HG03064 (cell line): ENCODE measurements at regions not wholly inside any gene's neighbourhood (a gene's known extent, or its start where the extent isn't known, plus 50 kb on each side); places are given as distances from the start of the nearest gene placed in this dataset.
"Not testable (repeated sequence)": the region's sequence is repeated elsewhere in the genome, so short reads cannot be mapped to it uniquely, and the experiment has no call there.

Experiments
- ATAC-seq: cut with Tn5 transposase; IDR thresholded peaks from one replicate; pipeline ENCODE4 v1.9.1; 2021; ENCODE audit warnings: low read depth; ENCODE audit not compliant: unreplicated experiment

- ATAC-seq: peak; percentile 96
These were observed 59.1 kb downstream of the ZNF467 start for GRCh38 chr7:149714081-149714909.

- ATAC-seq: no peak
These were observed 59.7 kb downstream of the ZNF467 start for GRCh38 chr7:149713731-149714068.

- no peak for ATAC-seq
These were observed 60.2 kb downstream of the ZNF467 start for GRCh38 chr7:149713061-149713730.

- ATAC-seq: no peak
These were observed 65.4 kb downstream of the ZNF467 start for GRCh38 chr7:149708026-149708425.

GRCh38 chr7:149707448-149707886 is 65.9 kb downstream of the ZNF467 start:
- ATAC-seq: no peak

- ATAC-seq: no peak
These were observed 67.0 kb downstream of the ZNF467 start for GRCh38 chr7:149706398-149706797.

GRCh38 chr7:149704507-149704906 is 68.9 kb downstream of the ZNF467 start:
- ATAC-seq: no peak

GRCh38 chr7:149703044-149703650 is 70.2 kb downstream of the ZNF467 start:
- ATAC-seq: no peak

GRCh38 chr7:149701495-149702240 is 71.7 kb downstream of the ZNF467 start:
- ATAC-seq: no peak

- not testable (repeated sequence) for ATAC-seq
These were observed 75.6 kb downstream of the ZNF467 start for GRCh38 chr7:149697767-149698166.

- no peak for ATAC-seq
These were observed 77.1 kb downstream of the ZNF467 start for GRCh38 chr7:149696280-149696679.

GRCh38 chr7:149692557-149692982 is 80.8 kb downstream of the ZNF467 start:
- ATAC-seq: no peak

- ATAC-seq: no peak
These were observed 81.3 kb downstream of the ZNF467 start for GRCh38 chr7:149692056-149692455.

GRCh38 chr7:149690688-149691446 is 82.5 kb downstream of the ZNF467 start:
- ATAC-seq: no peak

GRCh38 chr7:149689291-149689721 is 84.1 kb downstream of the ZNF467 start:
- no peak for ATAC-seq

- ATAC-seq: no peak
These were observed 84.6 kb downstream of the ZNF467 start for GRCh38 chr7:149688836-149689235.

- ATAC-seq: not testable (repeated sequence)
These were observed 85.6 kb downstream of the ZNF467 start for GRCh38 chr7:149687820-149688219.

- no peak for ATAC-seq
These were observed 86.9 kb downstream of the ZNF467 start for GRCh38 chr7:149686449-149686848.

GRCh38 chr7:149686011-149686410 is 87.4 kb downstream of the ZNF467 start:
- no peak for ATAC-seq

GRCh38 chr7:149685455-149685854 is 87.9 kb downstream of the ZNF467 start:
- no peak for ATAC-seq
